ENCODE measurements at regions not wholly inside any gene's neighbourhood (a gene's known extent, or its start where the extent isn't known, plus 50 kb on each side); places are given as distances from the start of the nearest gene placed in this dataset.
"Not testable (repeated sequence)": the region's sequence is repeated elsewhere in the genome, so short reads cannot be mapped to it uniquely, and the experiment has no call there.

DNA sequence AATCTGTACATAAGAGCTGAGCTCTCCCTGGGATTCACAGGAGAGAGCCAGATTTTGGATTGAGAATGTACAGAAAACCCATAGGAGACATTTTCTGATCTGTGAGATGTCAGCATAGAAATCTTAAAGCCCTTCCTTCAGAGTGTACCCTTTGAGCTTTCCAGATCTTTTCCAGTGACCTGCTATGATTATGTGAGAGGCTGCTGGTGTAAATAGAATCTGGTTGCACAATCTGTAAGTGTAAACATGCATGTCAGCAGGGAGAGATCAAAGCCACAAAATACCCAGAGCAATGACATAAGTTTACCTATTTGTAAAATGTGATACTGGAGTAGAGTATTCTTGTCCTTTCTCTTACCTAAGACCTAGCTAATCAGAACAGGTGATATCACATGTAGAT, 471.9 kb downstream of the FOXD4L5 start:
- DNase-seq, result not testable (repeated sequence)

- not testable (repeated sequence) for DNase-seq
These were observed 506.3 kb downstream of the FOXD4L5 start for GRCh38 chr9:64778667-64779066.

DNA sequence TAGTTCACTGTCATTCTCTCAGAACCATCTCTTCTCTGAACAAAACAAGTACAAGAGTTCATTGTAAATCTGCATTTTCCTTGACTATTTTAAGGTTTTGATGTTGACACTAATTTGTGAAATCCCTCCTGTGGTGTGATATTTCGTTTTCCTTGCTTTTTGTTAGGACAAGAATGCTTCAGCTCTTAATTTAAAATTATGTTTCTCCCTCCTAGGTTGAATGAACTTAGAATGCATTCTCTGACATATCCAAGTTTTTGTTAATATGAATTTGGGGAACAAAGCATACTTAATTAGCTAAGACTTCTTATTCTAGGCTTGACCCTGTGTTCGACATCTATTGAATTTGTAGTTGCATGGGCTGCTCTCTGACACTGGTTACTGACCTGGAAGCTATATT, 508.7 kb downstream of the FOXD4L5 start:
- not testable (repeated sequence) for DNase-seq

DNA sequence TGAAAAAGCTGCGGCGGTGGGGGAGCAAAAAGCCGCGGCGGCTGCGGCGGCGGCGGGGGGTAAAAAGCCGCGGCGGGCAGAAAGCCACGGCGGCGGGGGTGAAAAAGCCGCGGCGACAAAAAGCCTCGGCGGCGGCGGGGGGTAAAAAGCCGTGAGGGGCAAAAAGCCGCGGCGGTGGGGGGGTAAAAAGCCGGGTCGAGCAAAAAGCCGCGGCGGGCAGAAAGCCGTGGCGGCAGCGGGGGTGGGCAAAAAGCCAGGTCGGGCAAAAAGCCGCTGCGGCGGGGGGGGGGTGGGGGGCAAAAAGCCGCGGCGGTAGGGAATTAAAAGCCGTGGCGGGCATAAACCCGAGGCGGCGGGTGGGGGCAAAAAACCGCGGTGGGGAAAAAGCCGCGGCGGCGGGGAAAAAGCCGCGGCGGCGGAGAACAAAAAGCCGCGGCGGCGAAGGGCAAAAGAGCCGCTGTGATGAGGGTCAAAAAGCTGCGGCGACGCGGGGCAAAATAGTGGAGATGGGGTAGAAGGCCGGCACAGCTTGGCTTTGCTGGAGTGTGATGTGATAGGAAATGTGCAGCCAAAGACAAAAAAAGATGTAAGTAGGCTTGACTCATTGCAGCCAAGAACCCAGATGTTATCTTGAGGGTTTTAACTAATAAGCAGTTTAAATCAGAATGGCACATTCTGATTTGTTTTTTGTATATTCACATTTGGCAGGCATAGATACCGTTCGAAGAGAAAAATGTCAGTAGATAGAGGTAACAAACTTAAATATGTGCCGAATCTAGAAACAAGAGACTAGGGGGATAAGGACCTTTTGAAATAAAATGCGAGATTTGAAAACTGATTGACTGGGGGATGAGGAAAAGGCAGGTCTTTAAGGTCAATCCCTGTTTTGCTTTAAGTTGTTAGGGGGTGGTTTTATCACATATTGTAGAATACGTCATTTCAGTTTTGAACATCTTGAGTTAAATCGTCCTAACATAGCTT, 509.9 kb downstream of the FOXD4L5 start:
- peak; percentile 57 for DNase-seq

DNA sequence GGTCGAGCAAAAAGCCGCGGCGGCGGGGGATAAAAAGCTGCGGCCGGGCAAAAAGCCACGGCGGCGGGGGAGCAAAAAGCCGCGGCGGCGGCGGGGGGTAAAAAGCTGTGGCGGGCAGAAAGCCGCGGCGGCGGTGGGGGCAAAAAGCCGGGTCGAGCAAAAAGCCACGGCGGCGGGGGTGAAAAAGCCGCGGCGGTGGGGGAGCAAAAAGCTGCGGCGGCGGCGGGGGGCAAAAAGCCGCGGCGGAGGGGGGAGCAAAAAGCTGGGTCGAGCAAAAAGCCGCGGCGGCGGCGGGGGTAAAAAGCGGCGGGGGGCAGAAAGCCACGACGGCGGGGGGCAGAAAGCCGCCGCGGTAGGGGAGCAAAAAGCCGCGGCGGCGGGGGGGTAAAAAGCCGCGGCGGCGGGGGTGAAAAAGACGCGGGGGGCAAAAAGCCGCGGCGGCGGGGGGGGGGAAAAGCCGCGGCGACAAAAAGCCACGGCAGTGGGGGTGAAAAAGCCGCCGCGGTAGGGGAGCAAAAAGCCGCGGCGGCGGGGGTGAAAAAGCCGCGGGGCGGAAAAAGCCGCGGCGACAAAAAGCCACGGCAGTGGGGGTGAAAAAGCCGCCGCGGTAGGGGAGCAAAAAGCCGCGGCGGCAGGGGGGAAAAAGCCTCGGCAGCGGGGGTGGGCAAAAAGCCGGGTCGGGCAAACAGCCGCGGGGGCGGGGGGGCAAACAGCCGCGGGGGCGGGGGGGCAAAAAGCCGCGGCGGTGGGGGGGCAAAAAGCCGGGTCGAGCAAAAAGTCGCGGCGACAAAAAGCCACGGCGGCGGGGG, 510.8 kb downstream of the FOXD4L5 start:
- peak; percentile 49 for DNase-seq

DNA sequence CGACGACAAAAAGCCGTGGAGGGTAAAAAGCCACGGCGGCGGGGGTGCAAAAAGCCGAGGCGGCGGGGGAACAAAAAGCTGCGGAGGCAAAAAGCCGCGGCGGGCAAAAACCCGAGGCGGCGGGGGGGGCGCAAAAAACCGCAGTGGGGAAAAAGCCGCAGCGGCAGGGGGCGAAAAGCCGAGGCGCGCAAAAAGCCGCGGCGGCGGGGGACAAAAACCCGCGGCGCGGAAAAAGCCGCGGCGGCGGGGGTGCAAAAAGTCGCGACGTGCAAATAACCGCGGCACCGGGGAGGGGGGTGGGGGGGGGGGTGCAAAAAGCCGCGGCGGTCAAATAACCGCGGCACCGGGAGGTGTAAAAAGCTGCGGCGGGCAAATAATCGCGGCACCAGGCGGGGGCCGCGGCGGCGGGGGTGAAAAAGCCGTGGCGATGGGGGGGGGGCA, 511.5 kb downstream of the FOXD4L5 start:
- peak; percentile 48 for DNase-seq

- DNase-seq, result peak; percentile 44
These were observed 512.2 kb downstream of the FOXD4L5 start for GRCh38 chr9:64772751-64773331.

GRCh38 chr9:64772123-64772736, 512.8 kb downstream of the FOXD4L5 start:
- not testable (repeated sequence) for DNase-seq

Measured in activated CD8-positive, alpha-beta memory T cell treated with anti-CD3 and anti-CD28 coated beads, Interleukin-2, amount 50 U/mL, for 48 hours (primary cell).